Right atrium auricular region (tissue), 2 donors: ENCODE measurements at regions not wholly inside any gene's neighbourhood (a gene's known extent, or its start where the extent isn't known, plus 50 kb on each side); places are given as distances from the start of the nearest gene placed in this dataset.
A peak's percentile ranks its signal among the peaks of the same experiment; 100 is the strongest.

ENCODE experiments used
- DNase-seq: peaks from one replicate; pipeline ENCODE4 v3.0.0-alpha.2; 2019; ENCODE audit warnings: low spot score
- H3K27ac ChIP-seq, 2 donors: fragments of 200-600 bp; sonication (generic); 1 replicate in 1 of 2; 2 replicates in 1 of 2; pipeline ENCODE4 v1.5.1; 2016 to 2019
- H3K27me3 ChIP-seq, 2 donors: fragments of 200-600 bp; sonication (generic); one replicate each; pipeline versions ENCODE4 v1.5.1 to v1.6.0; 2017 to 2019
- H3K36me3 ChIP-seq: fragments of 200-600 bp; sonication (generic); one replicate; pipeline ENCODE4 v1.5.1; 2016
- H3K4me1 ChIP-seq, 2 donors: fragments of 200-600 bp; sonication (generic); one replicate each; pipeline versions ENCODE4 v1.5.1 to v1.6.0; 2017 to 2019
- H3K4me3 ChIP-seq, 2 donors: fragments of 200-600 bp; sonication (generic); 1 replicate in 1 of 2; 2 replicates in 1 of 2; pipeline ENCODE4 v1.5.1; 2017 to 2019; ENCODE audit warnings: mild to moderate bottlenecking in 1 of 2, moderate library complexity in 1 of 2
- H3K9me3 ChIP-seq, 2 donors: fragments of 200-600 bp; sonication (generic); one replicate each; pipeline ENCODE4 v1.5.1; 2019
- TF ChIP-seq, protein P1 (sequence below), 2 donors: fragments of 200-600 bp; sonication (generic); IDR thresholded peaks; one replicate each; pipeline ENCODE4 v1.5.1; 2019; ENCODE audit warnings: antibody characterized with exemption in 2 of 2

DNA sequence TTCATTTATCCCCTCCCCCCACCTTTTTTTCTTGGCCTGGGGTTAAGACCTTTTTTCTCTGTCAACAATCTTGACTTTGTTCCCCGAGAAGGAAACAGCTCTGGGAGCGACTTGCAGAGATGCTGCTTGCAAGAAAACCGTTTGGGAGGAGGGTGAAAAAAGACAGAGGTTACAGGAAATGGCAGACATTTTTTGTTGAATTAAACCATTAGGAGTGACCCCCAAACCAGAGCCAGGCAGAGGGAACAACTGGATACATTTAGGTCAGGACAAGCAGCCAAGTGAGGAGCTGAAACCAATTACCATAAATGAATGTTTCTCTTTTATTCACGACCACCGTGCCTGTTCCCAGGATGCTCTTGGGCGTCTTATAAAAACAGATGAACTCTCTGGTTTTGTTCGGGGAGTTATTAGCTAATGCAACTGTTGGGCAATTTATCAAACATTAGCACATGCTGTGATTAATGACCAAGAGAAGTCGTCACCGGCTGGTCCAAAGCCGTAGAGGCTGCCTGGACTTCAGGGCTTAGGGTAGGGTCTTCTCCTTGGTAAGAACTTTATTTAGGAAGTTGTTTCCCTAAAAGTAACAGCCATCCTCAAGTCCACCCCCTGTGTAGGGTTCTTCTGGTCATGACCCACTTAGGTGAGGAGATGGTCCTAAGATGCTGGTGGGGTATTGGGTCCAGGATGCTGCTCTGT, 141.0 kb downstream of the FOXD2 start:
- no peak overlapping the region for H3K27ac ChIP-seq
- DNase-seq: no peak
- H3K4me1 ChIP-seq: peaks cover 0 to 16% of the 10 kb centered on the region in 2 donors
- peaks cover 0 to 2% of the 10 kb centered on the region in 2 donors for H3K27me3 ChIP-seq
- H3K4me3 ChIP-seq: no peak overlapping the region
- TF ChIP-seq, protein P1, sequence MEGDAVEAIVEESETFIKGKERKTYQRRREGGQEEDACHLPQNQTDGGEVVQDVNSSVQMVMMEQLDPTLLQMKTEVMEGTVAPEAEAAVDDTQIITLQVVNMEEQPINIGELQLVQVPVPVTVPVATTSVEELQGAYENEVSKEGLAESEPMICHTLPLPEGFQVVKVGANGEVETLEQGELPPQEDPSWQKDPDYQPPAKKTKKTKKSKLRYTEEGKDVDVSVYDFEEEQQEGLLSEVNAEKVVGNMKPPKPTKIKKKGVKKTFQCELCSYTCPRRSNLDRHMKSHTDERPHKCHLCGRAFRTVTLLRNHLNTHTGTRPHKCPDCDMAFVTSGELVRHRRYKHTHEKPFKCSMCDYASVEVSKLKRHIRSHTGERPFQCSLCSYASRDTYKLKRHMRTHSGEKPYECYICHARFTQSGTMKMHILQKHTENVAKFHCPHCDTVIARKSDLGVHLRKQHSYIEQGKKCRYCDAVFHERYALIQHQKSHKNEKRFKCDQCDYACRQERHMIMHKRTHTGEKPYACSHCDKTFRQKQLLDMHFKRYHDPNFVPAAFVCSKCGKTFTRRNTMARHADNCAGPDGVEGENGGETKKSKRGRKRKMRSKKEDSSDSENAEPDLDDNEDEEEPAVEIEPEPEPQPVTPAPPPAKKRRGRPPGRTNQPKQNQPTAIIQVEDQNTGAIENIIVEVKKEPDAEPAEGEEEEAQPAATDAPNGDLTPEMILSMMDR (IDR thresholded peaks at IDR 0.05): no peak
- H3K36me3 ChIP-seq: no peaks in the 10 kb centered on the region
- no peaks in the 10 kb centered on the region for H3K9me3 ChIP-seq

DNA sequence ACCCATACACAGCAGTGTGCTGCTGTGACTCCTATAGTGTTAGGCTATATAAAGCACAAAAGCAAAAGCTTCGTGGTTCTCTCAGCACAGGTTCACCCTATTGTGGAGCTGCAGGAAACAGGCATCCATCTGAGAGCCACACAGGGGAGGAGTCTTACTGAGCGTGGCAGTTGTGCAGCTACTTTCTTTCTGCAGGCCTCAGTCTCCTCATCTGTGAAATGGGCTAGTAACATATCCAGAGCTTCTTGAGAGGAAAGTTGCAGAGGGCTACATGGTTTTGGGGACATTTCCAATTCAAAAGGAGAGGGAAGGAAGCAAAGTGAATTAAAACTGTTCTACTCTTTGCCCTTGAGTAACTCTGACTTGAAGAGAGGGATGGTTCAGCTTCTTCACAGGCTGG, 142.0 kb downstream of the FOXD2 start:
- Histone ChIP-seq H3K9me3 (no peaks in the 10 kb centered on the region), H3K4me3 (no peak overlapping the region), H3K36me3 (no peaks in the 10 kb centered on the region), H3K4me1 (peaks cover 0 to 16% of the 10 kb centered on the region in 2 donors), H3K27ac (no peak overlapping the region), H3K27me3 (peaks cover 0 to 2% of the 10 kb centered on the region in 2 donors)
- DNase-seq: no peak
- TF ChIP-seq, protein P1 (IDR thresholded peaks at IDR 0.05): no peak

DNA sequence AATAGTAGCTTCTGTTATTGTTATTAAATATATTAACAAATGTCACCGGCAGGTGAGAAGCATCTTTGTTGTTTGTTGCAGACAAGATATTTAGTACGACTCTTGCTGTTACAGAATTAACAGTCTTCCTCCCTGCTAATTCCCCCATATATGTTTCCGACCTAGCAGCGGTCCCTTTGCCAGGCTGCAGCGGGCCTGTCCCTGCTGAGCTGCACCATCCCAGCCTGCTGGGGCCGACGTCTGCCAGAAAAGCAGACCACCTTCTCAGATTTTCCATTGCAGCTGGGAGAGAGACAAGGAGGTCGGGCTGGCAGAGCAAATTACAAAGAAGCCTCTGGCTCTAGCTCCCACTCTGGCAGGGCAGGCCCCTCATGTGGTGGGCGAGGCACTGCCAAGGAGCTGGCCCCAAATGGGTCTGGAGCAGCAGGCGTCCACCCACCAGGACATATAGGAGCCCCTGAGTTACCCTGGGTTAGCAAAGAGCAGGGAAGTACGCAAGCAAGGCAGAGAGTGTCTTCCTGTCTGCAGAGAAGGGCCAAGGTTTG, 142.7 kb downstream of the FOXD2 start:
- no peak overlapping the region for H3K27ac ChIP-seq
- H3K4me1 ChIP-seq: peaks cover 0 to 16% of the 10 kb centered on the region in 2 donors
- peaks cover 0 to 2% of the 10 kb centered on the region in 2 donors for H3K27me3 ChIP-seq
- H3K9me3 ChIP-seq: no peaks in the 10 kb centered on the region
- TF ChIP-seq, protein P1 (IDR thresholded peaks at IDR 0.05): no peak
- no peak overlapping the region for H3K4me3 ChIP-seq
- H3K36me3 ChIP-seq: no peaks in the 10 kb centered on the region
- no peak for DNase-seq

DNA sequence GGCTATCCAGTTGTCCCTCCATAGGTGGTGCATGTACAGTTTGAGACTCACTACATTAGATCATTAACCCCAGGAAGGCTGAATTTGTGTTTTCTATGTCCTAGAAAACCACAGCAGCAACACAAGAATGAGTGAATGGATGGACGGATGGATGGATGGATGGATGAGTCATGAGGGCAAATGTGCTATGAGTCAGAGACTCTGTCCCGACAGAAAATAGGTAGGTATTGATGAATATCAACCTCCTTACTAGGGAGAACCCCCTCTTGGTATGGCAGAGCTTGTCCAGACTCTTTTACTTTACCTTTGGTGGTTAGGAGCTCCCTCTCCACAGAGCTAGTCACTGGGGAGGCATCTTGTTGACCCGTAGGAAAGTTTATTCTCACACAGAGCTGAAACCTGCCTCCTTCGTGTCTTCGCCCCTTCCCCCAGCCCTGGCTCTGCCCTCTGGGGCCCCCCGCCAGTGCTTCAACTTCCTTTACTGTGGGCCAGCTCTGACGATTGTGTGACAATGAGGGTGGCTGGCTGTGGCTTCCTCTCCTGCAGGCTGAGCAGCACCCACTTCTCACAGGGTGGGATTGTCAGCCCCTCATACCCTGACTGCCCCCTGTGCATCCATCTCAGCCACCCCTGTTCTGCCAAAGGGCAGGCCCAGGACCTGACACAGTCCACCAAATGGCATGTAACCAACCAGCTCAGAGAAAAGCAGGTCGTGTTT, 145.2 kb downstream of the FOXD2 start:
- peak; percentile 49 for DNase-seq
- TF ChIP-seq, protein P1 (IDR thresholded peaks at IDR 0.05): no peak
- Histone ChIP-seq H3K36me3 (no peaks in the 10 kb centered on the region), H3K27ac (no peak overlapping the region), H3K27me3 (no peaks in the 10 kb centered on the region), H3K4me1 (peaks cover 0 to 14% of the 10 kb centered on the region in 2 donors), H3K4me3 (no peak overlapping the region), H3K9me3 (no peaks in the 10 kb centered on the region)

DNA sequence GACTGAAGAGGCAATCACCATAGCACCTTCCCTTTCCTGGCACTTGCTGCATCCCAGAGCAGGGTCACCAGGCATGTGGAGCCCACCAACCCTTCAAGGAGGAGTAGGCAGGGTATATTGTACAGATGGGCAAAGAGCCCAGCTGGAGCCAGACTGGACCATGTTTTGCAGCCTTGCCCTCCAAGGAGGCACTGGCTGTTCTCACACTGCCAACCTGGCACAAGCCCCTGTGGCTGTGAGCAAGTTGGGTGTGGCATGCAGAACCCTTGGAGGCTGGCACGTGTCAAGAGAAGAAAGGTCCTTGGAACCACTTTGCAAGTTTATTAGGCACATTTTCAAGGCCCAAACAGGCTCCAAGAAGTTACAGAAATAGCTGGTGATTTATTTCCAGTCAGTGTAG, 146.4 kb downstream of the FOXD2 start:
- peaks cover 0 to 2% of the 10 kb centered on the region in 2 donors for H3K4me1 ChIP-seq
- TF ChIP-seq, protein P1 (IDR thresholded peaks at IDR 0.05): no peak
- H3K27me3 ChIP-seq: no peaks in the 10 kb centered on the region
- DNase-seq: peak; percentile 40
- H3K27ac ChIP-seq: no peak overlapping the region
- no peak overlapping the region for H3K4me3 ChIP-seq
- no peaks in the 10 kb centered on the region for H3K36me3 ChIP-seq
- no peaks in the 10 kb centered on the region for H3K9me3 ChIP-seq
